Activated CD4-positive, alpha-beta T cell treated with anti-CD3 and anti-CD28 coated beads, Interleukin-2, amount 10 ng/mL, durations not matched to agents 7 days and 5 days (primary cell): ENCODE measurements at regions not wholly inside any gene's neighbourhood (a gene's known extent, or its start where the extent isn't known, plus 50 kb on each side); places are given as distances from the start of the nearest gene placed in this dataset.

Experiments
- CTCF ChIA-PET: fragments of 350-600 bp; sonication (Branson Sonifier 250); formaldehyde crosslinking; loops from one replicate; lab custom pipeline; 2021; ENCODE audit warnings: antibody characterized with exemption; lab: Charles Lee
- POLR2A ChIA-PET: fragments of 350-600 bp; sonication (Branson Sonifier 250); formaldehyde crosslinking; loops from one replicate; lab custom pipeline; 2021; ENCODE audit warnings: antibody characterized with exemption; lab: Charles Lee
- DNase-seq: peaks from one replicate; pipeline ENCODE4 v3.0.0-alpha.2; 2020
- H3K27ac Mint-ChIP-seq: one replicate; pipeline ENCODE4 v1.8.0; 2021; ENCODE audit warnings: mild to moderate bottlenecking, moderate library complexity, mixed read lengths
- H3K27me3 Mint-ChIP-seq: one replicate; pipeline ENCODE4 v1.8.0; 2021; ENCODE audit warnings: mixed read lengths
- H3K36me3 Mint-ChIP-seq: one replicate; pipeline ENCODE4 v1.8.0; 2021; ENCODE audit warnings: low read depth, mixed read lengths
- H3K4me1 Mint-ChIP-seq: one replicate; pipeline ENCODE4 v1.8.0; 2021; ENCODE audit warnings: mixed read lengths
- H3K4me3 Mint-ChIP-seq: one replicate; pipeline ENCODE4 v1.8.0; 2021; ENCODE audit warnings: mild to moderate bottlenecking, moderate library complexity, mixed read lengths
- H3K9me3 Mint-ChIP-seq: one replicate; pipeline ENCODE4 v1.8.0; 2021; ENCODE audit warnings: mixed read lengths

DNA sequence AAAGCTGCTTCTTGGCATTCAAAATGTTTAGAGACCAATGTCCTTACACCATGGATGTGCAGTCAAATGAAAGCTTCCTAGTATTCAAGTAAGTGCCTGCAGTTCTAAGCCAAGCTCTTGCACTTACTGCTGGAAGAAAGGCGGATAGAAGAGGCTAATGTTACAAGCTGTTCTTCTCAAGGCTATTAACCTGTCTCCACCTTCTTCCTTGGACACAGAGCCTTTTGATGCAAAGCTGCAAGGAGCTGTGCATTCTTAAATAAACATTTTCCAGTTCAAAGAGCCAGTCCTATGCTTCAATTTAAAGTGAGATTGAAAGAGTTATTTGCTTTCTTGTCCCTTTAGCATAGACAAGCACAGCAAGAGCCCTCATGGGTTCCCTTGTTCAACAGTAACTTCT lies 167.9 kb upstream of the RUNX1 start:
- peaks cover 6% of the 10 kb centered on the region for H3K27me3 Mint-ChIP-seq
- peaks cover 24% of the 10 kb centered on the region for H3K9me3 Mint-ChIP-seq
- no peak overlapping the region for H3K27ac Mint-ChIP-seq
- no peak for DNase-seq
- POLR2A ChIA-PET, result no interaction called here
- peaks cover 9% of the 10 kb centered on the region for H3K36me3 Mint-ChIP-seq
- CTCF ChIA-PET, result no interaction called here
- H3K4me3 Mint-ChIP-seq, result no peak overlapping the region
- peaks cover 13% of the 10 kb centered on the region for H3K4me1 Mint-ChIP-seq

DNA sequence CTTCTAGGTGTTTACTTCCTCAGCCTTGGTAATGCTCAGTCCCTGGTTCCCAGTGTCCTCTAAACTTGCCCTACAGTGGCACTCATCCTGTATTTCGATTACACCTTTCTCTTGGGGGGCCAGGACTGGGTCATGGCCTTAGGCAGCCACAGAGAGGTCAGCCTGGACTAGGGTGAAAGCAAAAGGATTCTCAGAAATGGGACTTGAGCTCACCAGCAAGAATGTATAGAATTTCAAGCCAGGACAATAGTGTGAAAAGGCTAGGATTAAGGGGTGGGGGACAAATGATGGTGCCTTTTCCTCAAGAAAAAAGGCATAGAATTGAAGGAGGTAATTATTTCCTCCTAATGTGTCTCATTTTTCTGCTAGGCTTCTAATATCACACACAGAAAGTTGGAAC lies 166.8 kb upstream of the RUNX1 start:
- H3K4me1 Mint-ChIP-seq, result peaks cover 6% of the 10 kb centered on the region
- H3K4me3 Mint-ChIP-seq, result no peak overlapping the region
- H3K9me3 Mint-ChIP-seq, result peaks cover 24% of the 10 kb centered on the region
- H3K36me3 Mint-ChIP-seq, result peaks cover 9% of the 10 kb centered on the region
- H3K27ac Mint-ChIP-seq, result no peak overlapping the region
- CTCF ChIA-PET, result no interaction called here
- no peak for DNase-seq
- H3K27me3 Mint-ChIP-seq, result peaks cover 6% of the 10 kb centered on the region
- POLR2A ChIA-PET, result no interaction called here

GRCh38 chr21:35212393-35213127 lies 163.5 kb upstream of the RUNX1 start:
- ChIA-PET CTCF (no interaction called here), POLR2A (no interaction called here)

GRCh38 chr21:35211782-35212181 lies 162.7 kb upstream of the RUNX1 start:
- ChIA-PET POLR2A (no interaction called here), CTCF (no interaction called here)
- Mint-ChIP-seq H3K27me3 (no peaks in the 10 kb centered on the region), H3K27ac (no peak overlapping the region), H3K4me1 (peaks cover under 1% of the 10 kb centered on the region), H3K9me3 (peaks cover 26% of the 10 kb centered on the region), H3K36me3 (no peaks in the 10 kb centered on the region), H3K4me3 (no peak overlapping the region)
- no peak for DNase-seq

More at GRCh38 chr21:35212393-35213127, 163.5 kb upstream of the RUNX1 start:
- Mint-ChIP-seq H3K36me3 (no peaks in the 10 kb centered on the region), H3K4me1 (no peaks in the 10 kb centered on the region), H3K27ac (no peak overlapping the region), H3K9me3 (peaks cover 26% of the 10 kb centered on the region), H3K4me3 (no peak overlapping the region), H3K27me3 (no peaks in the 10 kb centered on the region)
- DNase-seq, result no peak

GRCh38 chr21:35210093-35210492 lies 161.0 kb upstream of the RUNX1 start:
- H3K36me3 Mint-ChIP-seq, result no peaks in the 10 kb centered on the region
- H3K9me3 Mint-ChIP-seq, result peaks cover 26% of the 10 kb centered on the region
- no peak overlapping the region for H3K27ac Mint-ChIP-seq
- POLR2A ChIA-PET, result no interaction called here
- no peak for DNase-seq
- no peak overlapping the region for H3K4me3 Mint-ChIP-seq
- CTCF ChIA-PET, result interaction anchor here (0.6 kb wide), 1 partner anchor 614 kb away, joined by 3 read pairs; no protein-coding TSS in a partner anchor
- no peaks in the 10 kb centered on the region for H3K27me3 Mint-ChIP-seq
- peaks cover 10% of the 10 kb centered on the region for H3K4me1 Mint-ChIP-seq

DNA sequence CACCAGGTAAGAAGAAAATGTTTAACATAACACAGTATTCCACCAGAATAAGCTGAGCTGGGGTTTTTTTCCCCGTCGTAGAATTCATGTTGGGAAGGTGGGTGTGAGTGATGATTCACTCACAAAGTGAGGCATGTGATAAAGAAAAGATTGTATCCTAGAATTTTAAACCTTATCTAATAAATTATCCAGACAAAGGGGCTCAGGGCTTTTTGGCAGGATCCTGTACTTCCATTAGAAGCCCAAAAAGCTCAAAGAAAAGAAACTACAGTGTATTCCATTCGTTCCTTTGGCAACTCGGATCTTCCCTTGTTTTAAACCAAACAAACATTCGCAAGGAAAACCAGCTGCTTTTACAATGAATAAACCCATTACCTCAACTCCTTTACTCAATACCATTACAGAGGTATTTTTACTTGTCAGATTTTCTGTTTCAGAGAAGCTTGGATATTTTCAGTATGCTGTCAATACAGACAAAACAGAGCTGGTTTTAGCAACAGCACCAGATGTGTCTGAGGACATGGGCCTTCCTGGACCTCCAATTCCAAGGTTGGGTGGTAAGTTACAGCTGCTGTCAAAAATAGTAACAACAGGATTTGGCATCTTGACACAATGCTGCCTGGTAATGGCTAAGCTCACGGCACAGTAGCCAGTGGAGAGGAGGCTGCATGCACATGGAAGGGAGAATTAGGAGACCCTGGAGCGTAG lies 159.9 kb upstream of the RUNX1 start:
- Mint-ChIP-seq H3K4me1 (peaks cover 17% of the 10 kb centered on the region), H3K27ac (peak overlapping the region; percentile 3), H3K9me3 (peaks cover 24% of the 10 kb centered on the region), H3K36me3 (no peaks in the 10 kb centered on the region), H3K27me3 (no peaks in the 10 kb centered on the region), H3K4me3 (no peak overlapping the region)
- DNase-seq, result no peak
- POLR2A ChIA-PET, result no interaction called here
- CTCF ChIA-PET, result no interaction called here

GRCh38 chr21:35208104-35208503 lies 159.0 kb upstream of the RUNX1 start:
- CTCF ChIA-PET, result interaction anchor here (1.1 kb wide), 1 partner anchor 13 kb away, joined by 3 read pairs; no protein-coding TSS in a partner anchor

DNA sequence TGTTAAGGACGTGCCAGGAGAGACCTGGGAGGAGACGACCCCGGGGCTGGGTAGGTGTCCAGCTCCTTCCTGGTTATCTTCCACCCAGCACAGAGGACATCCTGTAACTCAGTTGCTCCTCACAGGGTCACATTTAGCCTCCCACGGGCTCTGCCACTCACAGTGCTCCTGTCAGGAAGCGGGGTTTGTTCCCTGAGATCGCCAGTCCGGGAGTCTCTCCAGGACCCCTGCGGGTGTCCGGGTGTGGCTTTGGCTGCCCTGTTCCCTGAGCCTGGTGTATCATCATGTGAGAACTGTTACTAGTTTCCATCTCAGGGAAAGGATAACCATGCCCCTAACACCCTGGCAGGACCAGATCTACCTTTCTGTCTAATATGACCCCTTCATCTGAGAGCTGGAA lies 158.2 kb upstream of the RUNX1 start:
- no peak overlapping the region for H3K4me3 Mint-ChIP-seq
- H3K27ac Mint-ChIP-seq, result no peak overlapping the region
- no peaks in the 10 kb centered on the region for H3K27me3 Mint-ChIP-seq
- no peaks in the 10 kb centered on the region for H3K36me3 Mint-ChIP-seq
- peaks cover 18% of the 10 kb centered on the region for H3K9me3 Mint-ChIP-seq
- POLR2A ChIA-PET, result no interaction called here
- H3K4me1 Mint-ChIP-seq, result peaks cover 17% of the 10 kb centered on the region
- no peak for DNase-seq
- CTCF ChIA-PET, result interaction anchor here (1.1 kb wide), 1 partner anchor 13 kb away, joined by 3 read pairs; no protein-coding TSS in a partner anchor

More at GRCh38 chr21:35208104-35208503, 159.0 kb upstream of the RUNX1 start:
- POLR2A ChIA-PET, result no interaction called here
- H3K4me1 Mint-ChIP-seq, result peaks cover 17% of the 10 kb centered on the region
- no peak overlapping the region for H3K27ac Mint-ChIP-seq
- H3K27me3 Mint-ChIP-seq, result no peaks in the 10 kb centered on the region
- H3K36me3 Mint-ChIP-seq, result no peaks in the 10 kb centered on the region
- no peak overlapping the region for H3K4me3 Mint-ChIP-seq
- DNase-seq, result no peak
- H3K9me3 Mint-ChIP-seq, result peaks cover 18% of the 10 kb centered on the region

DNA sequence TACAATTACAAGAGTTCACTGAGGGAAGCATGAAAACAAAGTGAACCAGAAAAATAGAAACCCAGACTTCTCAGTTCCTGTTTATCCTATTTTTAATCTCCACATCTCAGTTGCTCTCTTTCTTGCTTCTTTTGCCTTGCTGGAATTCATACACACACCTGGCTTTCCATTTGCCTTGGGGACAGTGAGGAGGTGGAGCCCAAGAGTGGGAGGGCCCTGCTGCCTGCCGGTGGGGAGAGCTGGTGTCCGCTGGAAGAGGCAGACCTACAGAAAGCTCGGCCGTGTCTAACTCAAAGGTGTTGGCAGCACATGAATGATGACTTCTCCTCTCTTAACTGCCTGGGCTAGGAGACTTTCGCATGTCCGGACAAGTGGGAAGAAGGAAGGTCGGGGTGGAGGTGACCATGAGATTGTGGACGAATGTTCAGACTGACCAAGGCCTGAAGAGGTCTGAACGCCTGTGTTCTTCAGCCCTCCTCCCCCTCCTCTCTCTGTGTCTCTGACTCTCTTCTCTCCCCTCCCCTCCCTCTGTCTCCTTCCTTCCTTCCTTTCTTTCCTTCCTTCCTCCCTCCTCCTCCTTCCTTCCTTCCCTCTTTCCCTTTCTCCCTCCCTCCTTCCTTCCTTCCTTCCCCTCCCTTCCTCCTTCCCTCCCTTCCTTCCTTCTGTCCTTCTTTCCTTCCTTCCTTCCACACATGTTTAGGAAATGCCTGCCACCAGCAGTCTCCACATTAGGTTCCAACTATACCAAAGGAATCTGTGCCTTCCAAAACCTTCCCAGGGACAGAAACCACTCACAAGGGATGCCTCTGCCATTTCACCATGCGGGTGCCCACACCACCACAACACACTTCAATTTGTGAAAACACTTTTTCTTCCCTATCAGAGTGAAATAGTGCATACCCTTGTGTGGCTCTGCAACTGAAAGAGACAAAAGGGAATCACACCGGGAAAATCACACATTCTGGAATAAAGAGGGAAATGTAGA lies 157.3 kb upstream of the RUNX1 start:
- peaks cover 18% of the 10 kb centered on the region for H3K9me3 Mint-ChIP-seq
- no peaks in the 10 kb centered on the region for H3K27me3 Mint-ChIP-seq
- H3K4me1 Mint-ChIP-seq, result peaks cover 17% of the 10 kb centered on the region
- no peaks in the 10 kb centered on the region for H3K36me3 Mint-ChIP-seq
- H3K27ac Mint-ChIP-seq, result no peak overlapping the region
- DNase-seq, result no peak
- no peak overlapping the region for H3K4me3 Mint-ChIP-seq
- CTCF ChIA-PET, result interaction anchor here (1.0 to 2.1 kb wide), 5 partner anchors 8 to 29 kb away, joined by 3 to 9 read pairs (median 3); no protein-coding TSS in a partner anchor
- POLR2A ChIA-PET, result no interaction called here

DNA sequence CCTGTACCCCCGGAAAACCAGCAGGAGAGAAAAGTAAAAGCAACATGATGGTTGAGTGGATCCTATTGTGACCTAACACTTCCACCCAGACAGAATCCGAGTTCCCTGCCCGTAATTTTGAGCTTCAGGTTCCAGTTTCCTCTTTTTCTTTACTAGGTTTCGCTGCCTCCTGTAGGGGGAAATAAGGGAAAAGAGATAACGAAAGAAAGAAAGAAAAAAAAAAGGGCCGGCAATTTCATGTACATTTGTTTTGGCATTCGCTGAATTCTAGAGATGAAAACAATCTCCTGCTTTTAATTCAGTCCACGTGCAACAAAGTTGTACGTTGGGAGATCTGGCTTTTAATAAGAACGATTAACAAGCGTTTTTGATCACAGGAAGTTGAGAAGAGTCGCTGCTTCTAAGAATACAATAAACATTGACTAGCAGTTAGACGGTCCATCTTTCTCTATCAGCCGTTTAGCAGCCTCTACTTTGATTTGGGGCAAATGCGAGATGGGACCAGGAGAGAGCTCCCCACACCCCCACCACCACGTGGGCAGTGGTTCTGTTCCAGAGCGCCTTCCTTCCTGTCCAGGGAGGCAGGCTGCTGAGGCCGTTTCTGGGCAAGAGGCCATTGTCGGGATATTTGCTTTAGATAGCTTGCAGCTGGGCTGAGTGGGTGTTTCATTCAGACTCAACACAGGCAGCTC lies 155.9 kb upstream of the RUNX1 start:
- ChIA-PET POLR2A (interaction anchor here (0.7 kb wide), 1 partner anchor 75 kb away, joined by 3 read pairs; no protein-coding TSS in a partner anchor), CTCF (interaction anchor here (0.7 to 2.1 kb wide), 5 partner anchors 9 to 37 kb away, joined by 3 to 9 read pairs (median 3); no protein-coding TSS in a partner anchor)
- no peaks in the 10 kb centered on the region for H3K27me3 Mint-ChIP-seq
- no peak for DNase-seq
- H3K4me3 Mint-ChIP-seq, result peak overlapping the region; percentile 52
- peaks cover 17% of the 10 kb centered on the region for H3K4me1 Mint-ChIP-seq
- H3K27ac Mint-ChIP-seq, result peak overlapping the region; percentile 34
- H3K36me3 Mint-ChIP-seq, result no peaks in the 10 kb centered on the region
- peaks cover 8% of the 10 kb centered on the region for H3K9me3 Mint-ChIP-seq

DNA sequence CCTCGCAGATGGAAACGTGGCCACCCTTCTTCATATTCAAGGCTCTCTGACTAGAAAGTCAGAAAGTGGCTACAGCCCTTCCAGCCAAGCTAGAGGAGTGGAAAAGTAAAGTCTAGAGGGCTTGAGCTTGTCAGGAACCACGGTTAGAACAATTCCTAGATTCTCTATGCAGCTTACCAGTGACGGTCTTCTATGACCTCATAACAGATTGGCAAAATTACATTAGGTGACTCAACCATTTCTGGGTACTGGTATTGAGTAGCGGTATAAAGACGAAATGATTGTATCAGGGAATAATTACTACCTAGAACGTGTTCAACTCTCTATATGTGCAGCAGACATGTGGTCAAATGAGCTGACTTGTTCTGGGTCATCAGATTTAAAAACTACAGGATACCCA lies 155.0 kb upstream of the RUNX1 start:
- Mint-ChIP-seq H3K27ac (no peak overlapping the region), H3K4me1 (peaks cover 20% of the 10 kb centered on the region), H3K27me3 (no peaks in the 10 kb centered on the region), H3K4me3 (no peak overlapping the region), H3K36me3 (no peaks in the 10 kb centered on the region), H3K9me3 (no peaks in the 10 kb centered on the region)
- POLR2A ChIA-PET, result interaction anchor here (0.7 kb wide), 1 partner anchor 74 kb away, joined by 3 read pairs; no protein-coding TSS in a partner anchor
- no peak for DNase-seq
- CTCF ChIA-PET, result interaction anchor here (0.7 to 2.1 kb wide), 2 partner anchors 8 to 37 kb away, joined by 3 to 9 read pairs; no protein-coding TSS in a partner anchor
